Fibroblast of villous mesenchyme (primary cell): ENCODE measurements at regions not wholly inside any gene's neighbourhood (a gene's known extent, or its start where the extent isn't known, plus 50 kb on each side); places are given as distances from the start of the nearest gene placed in this dataset.
A peak's percentile ranks its signal among the peaks of the same experiment; 100 is the strongest.

Experiments used
- DNase-seq: peaks from one replicate; pipeline ENCODE4 v3.0.0-alpha.2; 2010; ENCODE audit warnings: low read depth
- H3K4me3 ChIP-seq: 2 replicates; pipeline ENCODE4 v1.5.1; 2011; ENCODE audit warnings: low read depth, mild to moderate bottlenecking, low read length
- TF ChIP-seq, protein P1 (sequence below): IDR thresholded peaks from 2 replicates; pipeline ENCODE4 v1.5.1; 2012; ENCODE audit warnings: low read depth, mild to moderate bottlenecking, low read length; ENCODE audit not compliant: insufficient read depth

DNA sequence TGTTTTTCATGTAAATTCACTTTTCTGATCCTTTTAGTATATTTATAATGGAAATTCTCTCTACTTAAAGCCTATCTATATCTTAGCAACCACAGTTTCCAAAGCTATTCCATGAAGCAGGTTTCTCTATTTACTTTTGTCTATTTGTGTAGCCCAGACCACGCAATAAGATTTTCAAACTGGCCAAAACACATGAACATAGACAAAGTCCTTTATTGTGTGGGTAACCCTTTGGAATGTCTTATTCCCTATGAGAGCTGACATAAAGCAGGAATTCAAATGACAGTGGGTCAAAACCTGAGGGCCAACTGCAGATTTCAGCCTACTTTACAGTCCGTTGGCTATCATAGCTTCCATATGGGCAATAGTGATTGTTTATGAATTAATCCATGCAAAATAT, 252.6 kb downstream of the LTN1 start:
- TF ChIP-seq, protein P1, sequence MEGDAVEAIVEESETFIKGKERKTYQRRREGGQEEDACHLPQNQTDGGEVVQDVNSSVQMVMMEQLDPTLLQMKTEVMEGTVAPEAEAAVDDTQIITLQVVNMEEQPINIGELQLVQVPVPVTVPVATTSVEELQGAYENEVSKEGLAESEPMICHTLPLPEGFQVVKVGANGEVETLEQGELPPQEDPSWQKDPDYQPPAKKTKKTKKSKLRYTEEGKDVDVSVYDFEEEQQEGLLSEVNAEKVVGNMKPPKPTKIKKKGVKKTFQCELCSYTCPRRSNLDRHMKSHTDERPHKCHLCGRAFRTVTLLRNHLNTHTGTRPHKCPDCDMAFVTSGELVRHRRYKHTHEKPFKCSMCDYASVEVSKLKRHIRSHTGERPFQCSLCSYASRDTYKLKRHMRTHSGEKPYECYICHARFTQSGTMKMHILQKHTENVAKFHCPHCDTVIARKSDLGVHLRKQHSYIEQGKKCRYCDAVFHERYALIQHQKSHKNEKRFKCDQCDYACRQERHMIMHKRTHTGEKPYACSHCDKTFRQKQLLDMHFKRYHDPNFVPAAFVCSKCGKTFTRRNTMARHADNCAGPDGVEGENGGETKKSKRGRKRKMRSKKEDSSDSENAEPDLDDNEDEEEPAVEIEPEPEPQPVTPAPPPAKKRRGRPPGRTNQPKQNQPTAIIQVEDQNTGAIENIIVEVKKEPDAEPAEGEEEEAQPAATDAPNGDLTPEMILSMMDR: no peak
- H3K4me3 ChIP-seq: no peak overlapping the region
- DNase-seq: no peak

DNA sequence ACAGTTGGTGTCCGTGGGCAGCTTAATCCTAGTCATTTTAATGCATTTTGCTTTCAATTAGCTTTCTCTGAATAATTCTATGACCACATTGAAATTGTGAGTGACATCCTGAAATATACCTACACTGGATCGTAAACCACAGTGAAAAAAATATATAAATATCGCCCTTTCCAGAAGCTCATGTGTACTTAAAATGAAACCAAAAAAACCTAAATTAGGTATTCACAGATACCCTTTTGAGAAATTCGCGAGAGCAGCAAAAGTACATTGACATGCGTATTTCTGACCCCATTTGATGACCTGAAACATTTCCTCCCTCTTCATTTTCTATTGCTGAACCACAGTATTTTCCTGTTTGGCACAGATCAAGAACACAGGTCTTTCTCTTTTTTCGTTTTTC, 253.8 kb downstream of the LTN1 start:
- DNase-seq: no peak
- TF ChIP-seq, protein P1: no peak
- no peak overlapping the region for H3K4me3 ChIP-seq

DNA sequence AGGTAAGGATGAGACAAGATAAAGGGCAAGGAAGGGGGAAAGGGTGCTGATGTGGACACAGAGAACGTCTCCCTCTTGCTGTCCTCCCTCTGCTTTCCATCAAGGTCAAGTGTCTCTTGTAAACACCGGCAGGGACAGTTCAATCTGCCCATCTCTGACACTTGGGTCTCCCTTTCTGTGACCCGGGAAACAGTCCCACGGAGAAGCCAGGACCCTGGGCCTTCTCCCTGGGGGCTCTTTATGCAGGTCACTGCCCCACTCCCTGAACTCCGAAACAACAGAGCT, 254.3 kb downstream of the LTN1 start:
- no peak overlapping the region for H3K4me3 ChIP-seq
- DNase-seq: no peak
- TF ChIP-seq, protein P1: no peak

DNA sequence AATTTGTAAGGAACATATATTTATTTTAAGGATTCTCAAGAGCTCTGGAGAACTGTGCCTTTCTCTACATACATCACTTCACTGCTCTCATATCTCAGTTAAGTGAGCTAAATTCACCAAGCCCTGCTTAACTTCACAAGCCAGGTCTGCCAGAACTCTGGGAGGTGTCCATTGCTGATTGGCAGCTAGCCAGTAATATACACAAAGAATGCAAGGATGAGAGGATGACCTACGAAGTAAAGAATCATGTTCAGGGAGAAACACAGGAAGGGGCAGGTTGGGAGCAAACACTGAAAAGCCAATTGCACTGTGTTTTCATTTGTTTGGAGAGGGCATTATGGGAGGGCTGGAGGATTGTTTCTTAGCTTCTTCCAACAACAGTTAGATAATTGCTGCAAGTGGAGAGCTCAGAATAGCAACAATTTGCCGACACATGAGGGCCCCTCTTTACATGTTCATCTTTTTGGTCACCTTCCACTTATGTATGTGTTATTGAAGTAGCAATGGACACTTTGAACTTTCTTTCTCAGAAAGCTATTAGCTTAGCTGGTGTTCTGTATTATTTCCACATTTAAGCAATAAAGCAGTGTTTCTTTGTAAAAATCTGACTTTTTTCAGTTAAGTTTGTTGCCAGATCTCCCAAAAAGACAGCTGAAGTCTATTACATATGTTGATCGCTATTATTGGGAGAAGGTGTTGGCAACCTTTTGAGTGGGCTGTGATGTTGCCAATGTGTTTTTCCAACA, 254.8 kb downstream of the LTN1 start:
- TF ChIP-seq, protein P1: no peak
- peak; percentile 29 for DNase-seq

DNA sequence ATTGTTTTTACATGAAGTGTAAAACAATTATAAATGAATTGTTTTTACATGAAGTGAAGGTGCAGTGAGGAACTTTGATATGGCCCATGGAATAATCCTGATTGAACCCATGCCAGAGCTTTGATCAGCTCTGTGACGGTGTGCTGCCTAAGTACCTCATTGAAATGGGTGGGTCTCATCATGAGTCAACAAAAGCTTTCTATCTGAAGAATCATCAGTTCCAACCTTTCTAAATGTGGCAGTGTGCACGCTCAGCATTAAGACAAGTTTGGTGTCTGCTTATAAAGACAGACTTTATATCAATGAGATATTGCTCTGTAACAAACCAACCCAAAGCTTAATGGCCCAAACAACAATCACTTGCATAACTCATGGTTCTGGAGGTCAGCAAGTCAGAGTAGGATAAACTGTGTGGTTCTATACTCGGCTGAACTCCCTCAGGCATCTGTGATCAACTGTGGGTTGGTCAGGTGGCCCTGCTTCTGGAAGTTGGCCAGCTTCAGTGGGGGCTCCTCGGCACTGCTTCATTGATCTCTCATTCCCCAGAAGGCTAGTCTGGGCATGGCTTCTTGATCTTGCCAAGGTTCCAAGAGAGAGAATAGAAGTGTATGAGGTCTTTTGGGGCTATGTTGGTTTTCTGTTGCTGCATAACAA, 258.0 kb downstream of the LTN1 start:
- TF ChIP-seq, protein P1: no peak
- H3K4me3 ChIP-seq: no peak overlapping the region
- no peak for DNase-seq

More for the DNA sequence above, 254.8 kb downstream of the LTN1 start:
- no peak overlapping the region for H3K4me3 ChIP-seq

DNA sequence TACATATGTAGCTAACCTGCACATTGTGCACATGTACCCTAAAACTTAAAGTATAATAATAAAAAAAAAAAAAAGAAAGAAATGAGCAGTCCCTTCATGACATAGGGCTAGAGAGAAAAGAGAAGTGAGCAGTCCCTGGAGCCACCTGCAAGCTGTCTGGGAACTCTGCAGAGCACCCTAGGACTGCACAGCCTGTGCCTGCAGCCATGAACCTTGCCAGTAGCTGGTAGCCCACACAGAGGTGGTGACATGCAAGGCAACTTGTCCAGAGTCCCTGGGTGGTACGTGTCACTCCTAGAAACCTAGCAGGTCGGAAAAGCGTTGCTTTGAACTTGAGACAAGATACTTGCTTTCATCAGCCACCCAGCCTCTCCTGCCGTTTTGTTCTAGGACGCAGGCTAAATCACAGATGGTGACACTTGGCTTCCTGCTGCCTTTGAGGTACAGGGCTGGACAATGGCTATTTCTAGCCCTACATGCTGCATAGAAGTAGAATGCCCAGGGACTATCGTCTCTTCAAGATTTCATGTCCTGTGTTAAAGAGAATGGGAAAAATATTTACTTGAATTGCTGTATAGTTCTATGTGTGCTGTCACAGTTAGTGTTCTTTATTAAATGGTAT, 260.9 kb downstream of the LTN1 start:
- H3K4me3 ChIP-seq: no peak overlapping the region
- TF ChIP-seq, protein P1: no peak
- DNase-seq: no peak
